OCI-LY7 (cell line): ENCODE measurements at regions not wholly inside any gene's neighbourhood (a gene's known extent, or its start where the extent isn't known, plus 50 kb on each side); places are given as distances from the start of the nearest gene placed in this dataset.

Source experiments
- BruUV-seq: library from RNA; stranded (reverse); fragments of 400-500 nt; replicated peaks from 2 replicates; lab custom pipeline; 2021; lab: Mats Ljungman, UMichigan
- CTCF ChIA-PET: fragments of 300-600 bp; sonication (Branson Sonifier 250); formaldehyde crosslinking; loops from one replicate; lab custom pipeline; 2022; ENCODE audit warnings: antibody characterized with exemption; ENCODE audit not compliant: unreplicated experiment; lab: Charles Lee
- POLR2A ChIA-PET: fragments of 300-600 bp; sonication (Branson Sonifier 250); formaldehyde crosslinking; loops from one replicate; lab custom pipeline; 2022; ENCODE audit warnings: antibody characterized with exemption; lab: Charles Lee
- DNase-seq: peaks from one replicate; pipeline ENCODE4 v3.0.0-alpha.2; 2015; ENCODE audit warnings: low spot score
- H2AFZ ChIP-seq: fragments of 200-600 bp; sonication (generic), shearing (Covaris generic); 2 replicates; pipeline ENCODE4 v1.6.1; 2014; ENCODE audit warnings: mild to moderate bottlenecking, antibody characterized with exemption, low read length, moderate library complexity
- H3K27ac ChIP-seq: fragments of 200-600 bp; sonication (generic); 2 replicates; pipeline ENCODE4 v1.5.1; 2014; ENCODE audit warnings: mixed run types, low read depth, mild to moderate bottlenecking, moderate library complexity, low read length, inconsistent platforms; ENCODE audit not compliant: poor library complexity, severe bottlenecking
- H3K36me3 ChIP-seq: fragments of 200-600 bp; sonication (generic); 2 replicates; pipeline ENCODE4 v1.6.1; 2014; ENCODE audit warnings: mild to moderate bottlenecking, antibody characterized with exemption, low read length, moderate library complexity, mixed read lengths; ENCODE audit not compliant: insufficient read depth
- H3K4me1 ChIP-seq: fragments of 200-600 bp; sonication (generic); 2 replicates; pipeline ENCODE4 v1.5.1; 2014; ENCODE audit warnings: mild to moderate bottlenecking, low read length; ENCODE audit not compliant: insufficient read depth, poor library complexity, severe bottlenecking
- H3K4me2 ChIP-seq: fragments of 200-600 bp; sonication (generic); 2 replicates; pipeline ENCODE4 v1.6.1; 2014; ENCODE audit warnings: mild to moderate bottlenecking, low read length
- H3K4me3 ChIP-seq: fragments of 200-600 bp; sonication (generic); 2 replicates; pipeline ENCODE4 v1.5.1; 2014; ENCODE audit warnings: mild to moderate bottlenecking, low read depth, low read length; ENCODE audit not compliant: poor library complexity, severe bottlenecking
- H3K79me2 ChIP-seq: fragments of 200-600 bp; sonication (generic); 2 replicates; pipeline ENCODE4 v1.6.1; 2016; ENCODE audit warnings: low read depth, mild to moderate bottlenecking, low read length, moderate library complexity, mixed read lengths; ENCODE audit not compliant: insufficient read depth
- H3K9me2 ChIP-seq: fragments of 200-600 bp; sonication (generic); 2 replicates; pipeline ENCODE4 v1.6.1; 2016; ENCODE audit warnings: mild to moderate bottlenecking, low read length, mixed read lengths; ENCODE audit not compliant: insufficient read depth
- H3K9me3 ChIP-seq: fragments of 200-600 bp; sonication (generic); 2 replicates; pipeline ENCODE4 v1.6.1; 2014; ENCODE audit warnings: mild to moderate bottlenecking, mixed run types, low read length, mixed read lengths
- H4K20me1 ChIP-seq: fragments of 200-600 bp; sonication (generic); 2 replicates; pipeline ENCODE4 v1.6.1; 2014; ENCODE audit warnings: mild to moderate bottlenecking, antibody characterized with exemption, low read length, moderate library complexity, mixed read lengths; ENCODE audit not compliant: insufficient read depth
- EZH2phosphoT487 ChIP-seq: fragments of 200-600 bp; sonication (generic); IDR thresholded peaks from 2 replicates; pipeline ENCODE4 v1.6.1; 2018; ENCODE audit warnings: low read depth, borderline replicate concordance, mild to moderate bottlenecking, mixed run types, antibody characterized with exemption, low read length, moderate library complexity, mixed read lengths
- intact Hi-C: fragments of 100-400 bp; cut with micrococcal nuclease; formaldehyde crosslinking; loops from one replicate; pipeline ENCODE4 v1.10.0; 2022; ENCODE audit not compliant: unreplicated experiment
- TF ChIP-seq, protein P1 (sequence below): fragments of 200-600 bp; sonication (generic); conservative IDR thresholded peaks from 2 replicates; pipeline ENCODE4 v1.5.1; 2014; ENCODE audit warnings: mild to moderate bottlenecking, antibody characterized with exemption, low read length, moderate library complexity, mixed read lengths

DNA sequence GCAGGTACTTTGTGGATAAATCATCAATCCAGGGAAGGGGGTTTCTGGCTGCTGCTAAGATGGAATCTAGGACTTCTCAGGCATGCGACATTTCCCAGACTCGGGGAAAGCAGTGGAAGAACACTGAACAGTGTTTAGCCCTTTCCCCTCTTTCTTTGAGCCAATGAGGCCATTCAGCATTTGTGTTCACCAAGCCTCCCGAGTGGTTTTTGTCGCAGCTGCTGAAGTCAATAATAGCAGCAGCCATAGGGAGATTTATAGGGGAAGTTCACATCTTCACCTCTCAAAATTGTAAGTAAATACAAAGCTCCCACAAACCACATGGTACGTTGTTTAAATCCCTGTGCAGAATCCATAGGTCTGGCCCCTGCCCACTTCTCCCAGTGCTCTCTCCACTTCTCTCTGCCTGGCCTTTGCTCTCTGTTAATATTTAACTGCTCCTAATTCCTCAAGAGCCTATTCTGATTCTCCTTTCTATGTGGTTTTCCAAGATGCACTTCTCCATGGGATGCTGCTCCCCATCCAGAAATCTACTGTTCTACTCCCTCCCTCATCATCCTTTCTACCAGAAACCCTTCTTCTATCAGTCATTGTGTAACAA is 230.7 kb downstream of the SHQ1 start:
- BruUV-seq: no TSS peak
- no peaks in the 10 kb centered on the region for H3K9me3 ChIP-seq
- TF ChIP-seq EZH2phosphoT487: no peak
- TF ChIP-seq, protein P1, sequence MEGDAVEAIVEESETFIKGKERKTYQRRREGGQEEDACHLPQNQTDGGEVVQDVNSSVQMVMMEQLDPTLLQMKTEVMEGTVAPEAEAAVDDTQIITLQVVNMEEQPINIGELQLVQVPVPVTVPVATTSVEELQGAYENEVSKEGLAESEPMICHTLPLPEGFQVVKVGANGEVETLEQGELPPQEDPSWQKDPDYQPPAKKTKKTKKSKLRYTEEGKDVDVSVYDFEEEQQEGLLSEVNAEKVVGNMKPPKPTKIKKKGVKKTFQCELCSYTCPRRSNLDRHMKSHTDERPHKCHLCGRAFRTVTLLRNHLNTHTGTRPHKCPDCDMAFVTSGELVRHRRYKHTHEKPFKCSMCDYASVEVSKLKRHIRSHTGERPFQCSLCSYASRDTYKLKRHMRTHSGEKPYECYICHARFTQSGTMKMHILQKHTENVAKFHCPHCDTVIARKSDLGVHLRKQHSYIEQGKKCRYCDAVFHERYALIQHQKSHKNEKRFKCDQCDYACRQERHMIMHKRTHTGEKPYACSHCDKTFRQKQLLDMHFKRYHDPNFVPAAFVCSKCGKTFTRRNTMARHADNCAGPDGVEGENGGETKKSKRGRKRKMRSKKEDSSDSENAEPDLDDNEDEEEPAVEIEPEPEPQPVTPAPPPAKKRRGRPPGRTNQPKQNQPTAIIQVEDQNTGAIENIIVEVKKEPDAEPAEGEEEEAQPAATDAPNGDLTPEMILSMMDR: no peak
- POLR2A ChIA-PET: no interaction called here
- H3K27ac ChIP-seq: no peak overlapping the region
- DNase-seq: no peak
- intact Hi-C loops: no loop called here
- H4K20me1 ChIP-seq: no peaks in the 10 kb centered on the region
- no peaks in the 10 kb centered on the region for H3K4me1 ChIP-seq
- H2AFZ ChIP-seq: no peak overlapping the region
- CTCF ChIA-PET: no interaction called here
- no peaks in the 10 kb centered on the region for H3K36me3 ChIP-seq
- no peaks in the 10 kb centered on the region for H3K9me2 ChIP-seq
- no peak overlapping the region for H3K4me3 ChIP-seq
- no peak overlapping the region for H3K4me2 ChIP-seq
- no peaks in the 10 kb centered on the region for H3K79me2 ChIP-seq

DNA sequence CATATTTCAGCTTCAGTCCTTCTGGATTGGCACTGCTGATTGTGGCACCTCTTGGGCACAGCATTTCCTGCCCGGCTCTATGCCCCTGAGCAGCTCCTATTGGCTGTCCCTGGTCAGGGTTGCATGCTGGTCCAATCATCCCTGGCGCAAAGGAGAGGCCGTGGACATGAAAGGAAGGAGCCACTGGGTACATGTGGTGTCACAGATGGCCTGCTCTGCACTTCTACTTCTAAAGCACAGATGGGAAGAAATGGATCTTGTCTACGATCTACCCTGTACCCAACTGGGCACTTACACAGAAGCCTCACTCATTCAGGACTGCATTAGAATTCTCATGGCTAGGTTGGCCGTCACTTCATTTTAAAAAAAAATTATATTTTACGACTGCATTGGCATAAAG is 232.5 kb downstream of the SHQ1 start:
- no peaks in the 10 kb centered on the region for H3K4me1 ChIP-seq
- no peak overlapping the region for H3K4me2 ChIP-seq
- BruUV-seq: no TSS peak
- no peak for TF ChIP-seq EZH2phosphoT487
- TF ChIP-seq, protein P1: no peak
- H3K4me3 ChIP-seq: no peak overlapping the region
- no peaks in the 10 kb centered on the region for H3K9me3 ChIP-seq
- H3K27ac ChIP-seq: no peak overlapping the region
- no peaks in the 10 kb centered on the region for H3K36me3 ChIP-seq
- ChIA-PET CTCF (no interaction called here), POLR2A (no interaction called here)
- H3K9me2 ChIP-seq: no peaks in the 10 kb centered on the region
- H2AFZ ChIP-seq: no peak overlapping the region
- intact Hi-C loops: no loop called here
- H4K20me1 ChIP-seq: no peaks in the 10 kb centered on the region
- no peaks in the 10 kb centered on the region for H3K79me2 ChIP-seq
- DNase-seq: no peak

DNA sequence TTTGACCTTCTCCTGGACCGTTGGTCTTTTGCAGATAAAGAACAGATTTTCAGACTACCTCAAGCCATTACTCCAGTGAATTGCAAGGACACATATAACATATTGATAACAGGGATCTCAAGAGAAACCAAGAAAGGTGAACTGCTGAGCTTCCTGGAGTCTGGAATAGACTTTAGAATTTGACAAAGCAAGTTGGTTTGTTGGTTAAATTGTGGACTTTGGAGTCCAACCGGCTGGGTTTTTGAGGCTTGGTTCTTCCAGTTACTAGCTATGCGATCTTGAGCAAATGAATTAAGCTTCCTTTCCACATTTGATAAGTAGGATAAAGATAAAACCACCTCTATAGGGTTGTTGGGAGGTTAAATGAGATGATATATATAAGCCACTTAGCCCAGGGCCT is 233.1 kb downstream of the SHQ1 start:
- POLR2A ChIA-PET: interaction anchor here (1.2 kb wide), 1 partner anchor 21 kb away, joined by 3 read pairs; no protein-coding TSS in a partner anchor
- Histone ChIP-seq H3K4me2 (no peak overlapping the region), H3K9me3 (no peaks in the 10 kb centered on the region), H3K4me3 (no peak overlapping the region), H3K79me2 (no peaks in the 10 kb centered on the region), H3K27ac (no peak overlapping the region), H4K20me1 (no peaks in the 10 kb centered on the region), H3K4me1 (no peaks in the 10 kb centered on the region), H3K36me3 (no peaks in the 10 kb centered on the region), H2AFZ (no peak overlapping the region), H3K9me2 (no peaks in the 10 kb centered on the region)
- no TSS peak for BruUV-seq
- no peak for TF ChIP-seq EZH2phosphoT487
- TF ChIP-seq, protein P1: no peak
- CTCF ChIA-PET: no interaction called here
- intact Hi-C loops: no loop called here
- DNase-seq: no peak
